Tibial artery (tissue), 4 donors: ENCODE measurements at regions not wholly inside any gene's neighbourhood (a gene's known extent, or its start where the extent isn't known, plus 50 kb on each side); places are given as distances from the start of the nearest gene placed in this dataset.
"Not testable (repeated sequence)": the region's sequence is repeated elsewhere in the genome, so short reads cannot be mapped to it uniquely, and the experiment has no call there.

Source experiments
- DNase-seq, 2 donors: peaks; one replicate each; pipeline ENCODE4 v3.0.0-alpha.2; 2019
- H3K27ac ChIP-seq, 2 donors: fragments of 200-600 bp; sonication (generic) in 1 of 2; 1 replicate in 1 of 2; 2 replicates in 1 of 2; pipeline ENCODE4 v1.5.1; 2018 to 2019; ENCODE audit warnings: mild to moderate bottlenecking in 1 of 2
- H3K27me3 ChIP-seq, 2 donors: fragments of 200-600 bp; sonication (generic) in 1 of 2; one replicate each; pipeline versions ENCODE4 v1.5.1 to v1.6.0; 2016 to 2019
- H3K36me3 ChIP-seq, 3 donors: fragments of 200-600 bp; sonication (generic) in 2 of 3; one replicate each; pipeline ENCODE4 v1.5.1; 2016 to 2019; ENCODE audit warnings: mild to moderate bottlenecking in 2 of 3
- H3K4me1 ChIP-seq, 4 donors: fragments of 200-600 bp; sonication (generic) in 2 of 4; 1 replicate in 3 of 4; 2 replicates in 1 of 4; pipeline ENCODE4 v1.5.1; 2016 to 2019
- H3K4me3 ChIP-seq, 2 donors: fragments of 200-600 bp; sonication (generic) in 1 of 2; 1 replicate in 1 of 2; 2 replicates in 1 of 2; pipeline ENCODE4 v1.5.1; 2018 to 2019; ENCODE audit warnings: mild to moderate bottlenecking in 2 of 2
- H3K9me3 ChIP-seq, 3 donors: fragments of 200-600 bp; sonication (generic) in 1 of 3; one replicate each; pipeline ENCODE4 v1.5.1; 2016 to 2019
- CTCF ChIP-seq, 2 experiments: fragments of 200-600 bp in 1 of 2; fragments of 450-650 bp in 1 of 2; IDR thresholded peaks; one replicate each; pipeline ENCODE4 v1.5.1; 2017 to 2019; ENCODE audit warnings: antibody characterized with exemption in 2 of 2, mild to moderate bottlenecking in 1 of 2, moderate library complexity in 1 of 2
- intact Hi-C: fragments of 100-400 bp; cut with DNase I; formaldehyde crosslinking; loops from one replicate; pipeline ENCODE4 v1.15.0; 2023; ENCODE audit warnings: low total_unique reads

- H3K36me3 ChIP-seq, H3K27ac ChIP-seq, intact Hi-C loops, H3K4me3 ChIP-seq, H3K9me3 ChIP-seq, H3K4me1 ChIP-seq: not testable (repeated sequence)
- peak; percentile 57 to 69 for DNase-seq
- peaks cover 0 to 15% of the 10 kb centered on the region in 2 donors for H3K27me3 ChIP-seq
- TF ChIP-seq CTCF (IDR thresholded peaks at IDR 0.05): peak; percentile 71 to 82
Measured at GRCh38 chr11:3454844-3455243, 75.9 kb upstream of the ZNF195 start.

DNA sequence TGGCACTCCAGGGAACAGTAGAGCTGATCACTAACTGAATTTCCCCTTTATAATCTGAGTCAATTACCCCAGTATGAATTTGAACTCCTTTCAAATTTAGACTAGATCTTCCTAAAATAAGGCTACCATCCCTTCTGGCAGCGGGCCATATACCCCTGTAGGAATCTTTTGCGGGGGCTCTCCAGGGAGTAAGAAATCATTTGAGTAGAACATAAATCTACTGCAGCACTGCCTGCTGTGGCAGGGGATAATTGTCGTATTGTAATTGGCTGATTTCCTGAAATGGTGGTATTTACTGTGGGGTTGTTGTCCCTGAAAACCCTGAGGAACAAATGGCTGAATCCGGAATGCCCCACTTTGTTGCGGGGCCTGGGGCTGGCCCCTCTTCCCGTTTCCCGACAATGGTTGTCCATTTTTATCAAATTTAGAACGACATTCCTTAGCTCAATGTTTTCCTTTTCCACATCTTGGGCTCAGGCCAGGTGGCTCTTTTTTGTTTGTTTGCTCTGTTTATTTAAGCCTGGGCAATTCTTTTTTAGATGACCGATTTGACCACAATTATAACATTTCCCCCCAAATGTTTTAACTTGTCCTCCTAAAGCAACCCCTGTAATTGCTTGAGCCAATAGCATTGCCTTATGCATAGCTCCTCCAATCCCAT is 74.8 kb upstream of the ZNF195 start:
- H3K27ac ChIP-seq, H3K4me3 ChIP-seq, H3K9me3 ChIP-seq, DNase-seq, intact Hi-C loops, H3K4me1 ChIP-seq, H3K36me3 ChIP-seq: not testable (repeated sequence)
- H3K27me3 ChIP-seq: peaks cover 0 to 15% of the 10 kb centered on the region in 2 donors

DNA sequence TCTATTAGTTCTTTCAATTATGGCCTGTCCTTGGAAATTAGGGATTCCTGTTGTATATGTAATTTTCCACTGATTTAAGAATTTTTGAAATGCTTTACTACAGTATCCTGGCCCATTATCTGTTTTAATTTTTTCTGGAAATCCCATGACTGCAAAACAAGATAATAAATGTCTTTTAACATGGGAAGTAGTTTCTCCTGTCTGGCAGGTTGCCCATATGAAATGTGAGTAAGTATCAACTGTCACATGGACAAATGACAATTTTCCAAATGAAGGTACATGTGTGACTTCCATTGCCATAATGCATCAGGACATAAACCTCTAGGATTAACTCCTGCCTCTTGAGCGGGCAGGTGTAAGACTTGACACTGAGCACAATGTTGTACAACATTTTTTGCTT is 71.9 kb upstream of the ZNF195 start:
- H3K4me3 ChIP-seq, H3K27ac ChIP-seq, H3K36me3 ChIP-seq, DNase-seq, intact Hi-C loops, H3K4me1 ChIP-seq, H3K9me3 ChIP-seq: not testable (repeated sequence)
- H3K27me3 ChIP-seq: peaks cover 0 to 15% of the 10 kb centered on the region in 2 donors

DNA sequence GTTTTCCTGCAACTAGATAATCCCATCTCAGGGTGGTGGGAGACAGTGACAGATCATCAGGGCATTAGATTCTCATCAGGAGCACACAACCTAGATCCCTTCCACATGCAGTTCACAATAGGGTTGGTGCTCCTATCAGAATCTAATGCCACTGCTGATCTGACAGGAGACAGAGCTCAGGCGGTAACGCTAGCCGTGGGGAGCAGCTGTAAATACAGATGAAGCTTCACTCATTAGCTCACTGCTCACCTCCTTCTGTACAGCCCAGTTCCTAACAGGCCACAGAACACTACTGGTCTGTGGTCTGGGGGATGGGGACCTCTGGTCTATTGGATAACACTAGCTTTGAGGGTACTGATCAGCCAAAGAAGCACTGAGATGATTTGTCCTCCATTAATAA is 66.6 kb upstream of the ZNF195 start:
- H3K4me1 ChIP-seq, H3K4me3 ChIP-seq, H3K27me3 ChIP-seq, H3K27ac ChIP-seq, DNase-seq, intact Hi-C loops, H3K36me3 ChIP-seq, H3K9me3 ChIP-seq: not testable (repeated sequence)

DNA sequence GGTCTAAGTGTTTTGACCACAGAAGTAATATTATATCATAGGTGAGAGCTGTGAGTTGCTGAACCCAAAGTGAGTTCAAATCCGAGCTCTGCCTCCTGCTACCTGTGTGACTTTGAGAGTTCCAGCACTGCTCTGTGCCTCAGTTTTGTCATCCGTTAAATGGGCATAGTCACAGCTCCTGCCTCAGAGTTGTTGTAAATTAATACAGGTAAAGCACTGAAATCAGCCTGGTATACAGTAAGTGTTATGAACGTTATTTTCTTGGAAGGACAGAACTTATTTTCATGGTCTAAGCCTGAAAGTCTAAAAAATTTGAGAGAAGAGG is 65.4 kb upstream of the ZNF195 start:
- DNase-seq, H3K4me3 ChIP-seq, H3K36me3 ChIP-seq, H3K9me3 ChIP-seq, H3K27ac ChIP-seq, H3K4me1 ChIP-seq, intact Hi-C loops, H3K27me3 ChIP-seq: not testable (repeated sequence)

GRCh38 chr11:3443700-3444419 is 64.9 kb upstream of the ZNF195 start:
- DNase-seq, H3K27ac ChIP-seq, H3K4me1 ChIP-seq, intact Hi-C loops, H3K4me3 ChIP-seq, H3K27me3 ChIP-seq, H3K36me3 ChIP-seq, H3K9me3 ChIP-seq: not testable (repeated sequence)

GRCh38 chr11:3437441-3437840 is 58.5 kb upstream of the ZNF195 start:
- intact Hi-C loops, H3K9me3 ChIP-seq, H3K27me3 ChIP-seq, H3K27ac ChIP-seq, DNase-seq, H3K4me1 ChIP-seq, H3K36me3 ChIP-seq, H3K4me3 ChIP-seq: not testable (repeated sequence)

DNA sequence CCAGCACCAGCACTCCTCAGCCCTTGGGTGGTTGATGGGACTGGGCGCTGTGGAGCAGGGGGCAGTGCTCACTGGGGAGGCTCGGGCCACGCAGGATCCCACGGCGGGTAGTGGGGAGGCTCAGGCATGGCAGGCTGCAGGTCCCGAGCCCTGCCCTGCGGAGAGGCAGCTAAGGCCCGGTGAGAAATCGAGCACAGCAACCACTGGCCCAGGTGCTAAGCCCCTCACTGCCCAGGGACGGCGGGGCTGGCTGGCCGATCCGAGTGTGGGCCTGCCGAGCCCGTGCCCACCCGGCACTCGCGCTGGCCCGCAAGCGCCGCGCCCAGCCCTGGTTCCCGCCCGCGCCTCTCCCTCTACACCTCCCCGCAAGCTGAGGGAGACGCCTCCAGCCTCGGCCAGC is 56.0 kb upstream of the ZNF195 start:
- intact Hi-C loops: no loop called here
- no peaks in the 10 kb centered on the region for H3K36me3 ChIP-seq
- no peaks in the 10 kb centered on the region for H3K27me3 ChIP-seq
- no peak overlapping the region for H3K4me3 ChIP-seq
- TF ChIP-seq CTCF (IDR thresholded peaks at IDR 0.05): no peak
- no peaks in the 10 kb centered on the region for H3K4me1 ChIP-seq
- no peak overlapping the region for H3K27ac ChIP-seq
- H3K9me3 ChIP-seq: no peaks in the 10 kb centered on the region
- no peak for DNase-seq

GRCh38 chr11:3429191-3429590 is 50.2 kb upstream of the ZNF195 start:
- H3K4me3 ChIP-seq, DNase-seq, H3K27ac ChIP-seq, H3K36me3 ChIP-seq, H3K9me3 ChIP-seq, H3K27me3 ChIP-seq, H3K4me1 ChIP-seq: not testable (repeated sequence)
- intact Hi-C loops: loop anchor here (10.0 kb wide), 1 partner anchor 544 kb away; the partner anchor contains the start of gene CDKN1C
